Brain microvascular endothelial cell (primary cell): ENCODE measurements at regions not wholly inside any gene's neighbourhood (a gene's known extent, or its start where the extent isn't known, plus 50 kb on each side); places are given as distances from the start of the nearest gene placed in this dataset.

ENCODE experiments used
- DNase-seq: peaks from one replicate; pipeline ENCODE4 v3.0.0-alpha.2; 2020
- H3K27ac ChIP-seq: fragments of 250-450 bp; sonication (Bioruptor Pico); 2 replicates; pipeline ENCODE4 v1.5.1; 2020; ENCODE audit warnings: mild to moderate bottlenecking, moderate library complexity
- H3K27me3 ChIP-seq: fragments of 250-450 bp; sonication (Bioruptor Pico); replicated peaks from 2 replicates; pipeline ENCODE4 v1.5.1; 2020; ENCODE audit warnings: mild to moderate bottlenecking
- H3K36me3 ChIP-seq: fragments of 250-450 bp; sonication (Bioruptor Pico); replicated peaks from 2 replicates; pipeline ENCODE4 v1.5.1; 2020; ENCODE audit warnings: mild to moderate bottlenecking
- H3K4me3 ChIP-seq: 2 replicates; pipeline ENCODE4 v1.5.1; 2011; ENCODE audit warnings: low read depth, mild to moderate bottlenecking, control low read depth, low read length, moderate library complexity
- CTCF ChIP-seq: IDR thresholded peaks from 2 replicates; pipeline ENCODE4 v1.5.1; 2011; ENCODE audit warnings: low read depth, mild to moderate bottlenecking, moderate library complexity, low read length, control low read depth, inconsistent platforms; ENCODE audit errors: missing control alignments
- in situ Hi-C: cut with HindIII; loops from 2 replicates; pipeline ENCODE4 v1.10.0; 2017; ENCODE audit warnings: low sequenced_read_pairs, low pct_ligation_motif_present

DNA sequence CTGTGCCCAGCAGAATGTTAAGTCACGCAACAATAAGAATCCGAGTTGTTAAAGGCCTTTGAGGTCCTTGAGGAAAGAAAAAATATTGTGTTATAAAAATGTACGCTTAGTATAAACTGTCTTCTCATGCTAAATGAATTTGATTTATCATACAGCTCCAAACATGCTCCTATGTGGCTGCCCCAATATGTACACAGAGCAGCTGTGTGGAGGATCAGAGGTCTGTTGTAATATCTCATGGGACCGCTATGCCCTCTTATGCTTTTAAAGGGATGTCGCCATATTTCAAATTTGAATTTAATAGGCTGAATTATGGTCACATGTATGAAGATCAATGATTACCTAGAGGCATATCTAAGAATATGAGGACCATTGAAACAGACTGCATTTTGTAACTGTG is 90.2 kb downstream of the SLC5A7 start:
- Histone ChIP-seq H3K36me3 (no peaks in the 10 kb centered on the region), H3K27me3 (no peaks in the 10 kb centered on the region), H3K27ac (no peak overlapping the region), H3K4me3 (no peak overlapping the region)
- in situ Hi-C loops: no loop called here
- no peak for TF ChIP-seq CTCF
- DNase-seq: no peak

GRCh38 chr2:108079736-108080135 is 93.4 kb downstream of the SLC5A7 start:
- no peaks in the 10 kb centered on the region for H3K27me3 ChIP-seq
- no peak overlapping the region for H3K4me3 ChIP-seq
- no peak overlapping the region for H3K27ac ChIP-seq
- in situ Hi-C loops: no loop called here
- DNase-seq: no peak
- TF ChIP-seq CTCF: no peak
- no peaks in the 10 kb centered on the region for H3K36me3 ChIP-seq

- no peak for TF ChIP-seq CTCF
- DNase-seq: no peak
- in situ Hi-C loops: no loop called here
- H3K36me3 ChIP-seq: no peaks in the 10 kb centered on the region
- no peak overlapping the region for H3K27ac ChIP-seq
- H3K27me3 ChIP-seq: no peaks in the 10 kb centered on the region
- no peak overlapping the region for H3K4me3 ChIP-seq
These were observed 93.9 kb downstream of the SLC5A7 start for GRCh38 chr2:108080177-108080576.

GRCh38 chr2:108082978-108083377 is 96.7 kb downstream of the SLC5A7 start:
- no peak for DNase-seq
- no peak overlapping the region for H3K27ac ChIP-seq
- H3K27me3 ChIP-seq: no peaks in the 10 kb centered on the region
- H3K36me3 ChIP-seq: no peaks in the 10 kb centered on the region
- in situ Hi-C loops: no loop called here
- no peak overlapping the region for H3K4me3 ChIP-seq
- no peak for TF ChIP-seq CTCF

GRCh38 chr2:108084311-108084710 is 98.0 kb downstream of the SLC5A7 start:
- TF ChIP-seq CTCF: no peak
- in situ Hi-C loops: no loop called here
- no peaks in the 10 kb centered on the region for H3K27me3 ChIP-seq
- H3K4me3 ChIP-seq: no peak overlapping the region
- no peak overlapping the region for H3K27ac ChIP-seq
- DNase-seq: no peak
- H3K36me3 ChIP-seq: no peaks in the 10 kb centered on the region

DNA sequence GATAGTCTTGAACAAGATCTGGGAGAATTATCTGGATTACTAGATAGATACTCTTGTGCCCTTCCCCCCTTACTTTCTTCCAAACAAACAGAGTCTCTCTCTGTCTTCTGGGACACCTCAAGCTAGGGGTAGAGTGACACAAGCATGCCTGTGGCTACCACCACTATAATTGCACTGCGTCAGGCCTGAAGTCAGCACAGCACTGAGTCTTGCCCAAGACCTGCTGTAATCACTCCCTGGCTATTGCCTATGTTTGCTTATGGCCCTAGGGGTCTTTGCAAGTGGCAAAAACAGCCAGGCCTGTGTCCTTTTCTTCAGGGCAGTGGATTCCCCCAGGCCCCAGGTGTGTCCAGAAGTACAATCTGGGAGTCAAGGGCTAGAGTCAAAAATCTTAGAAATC is 106.6 kb downstream of the SLC5A7 start:
- H3K27me3 ChIP-seq: no peaks in the 10 kb centered on the region
- no peak for DNase-seq
- in situ Hi-C loops: no loop called here
- H3K36me3 ChIP-seq: no peaks in the 10 kb centered on the region
- no peak overlapping the region for H3K27ac ChIP-seq
- no peak for TF ChIP-seq CTCF
- no peak overlapping the region for H3K4me3 ChIP-seq
